Mucosa of descending colon (tissue), 3 donors: ENCODE measurements at regions not wholly inside any gene's neighbourhood (a gene's known extent, or its start where the extent isn't known, plus 50 kb on each side); places are given as distances from the start of the nearest gene placed in this dataset.

Experiments used
- ATAC-seq: fragments of 200-7000 bp; cut with Tn5 transposase; one replicate; pipeline ENCODE4 v1.9.1; 2020; ENCODE audit warnings: mild to moderate bottlenecking, moderate library complexity
- DNase-seq, 3 donors: peaks; one replicate each; pipeline ENCODE4 v3.0.0-alpha.2; 2020
- H3K36me3 ChIP-seq: fragments of 200-600 bp; one replicate; pipeline ENCODE4 v1.8.0; 2021; ENCODE audit warnings: low read depth, mild to moderate bottlenecking
- H3K4me1 ChIP-seq: fragments of 200-600 bp; one replicate; pipeline ENCODE4 v1.8.0; 2021; ENCODE audit warnings: low read depth, mild to moderate bottlenecking
- H3K4me3 ChIP-seq: fragments of 200-600 bp; one replicate; pipeline ENCODE4 v1.8.0; 2021; ENCODE audit warnings: mild to moderate bottlenecking
- H3K9me3 ChIP-seq: fragments of 200-600 bp; one replicate; pipeline ENCODE4 v1.8.0; 2021; ENCODE audit warnings: mild to moderate bottlenecking
- CTCF ChIP-seq: fragments of 200-600 bp; IDR thresholded peaks from one replicate; pipeline ENCODE4 v1.8.0; 2022; ENCODE audit warnings: antibody characterized with exemption, mild to moderate bottlenecking
- intact Hi-C, 2 donors: fragments of 100-400 bp; cut with DNase I in 1 of 2; cut with micrococcal nuclease in 1 of 2; formaldehyde crosslinking; loops; one replicate each; pipeline versions ENCODE4 v1.11.0 to v1.11.1; 2022; cut with DNase I, micrococcal nuclease
- donor health status: DM: no; HTN: no; CAD: no; lungs with moderate emphysema.
- donor health status: DM: no; HTN: no; CAD: no.
- donor health status: DM: no; HTN: yes; CAD: no.

DNA sequence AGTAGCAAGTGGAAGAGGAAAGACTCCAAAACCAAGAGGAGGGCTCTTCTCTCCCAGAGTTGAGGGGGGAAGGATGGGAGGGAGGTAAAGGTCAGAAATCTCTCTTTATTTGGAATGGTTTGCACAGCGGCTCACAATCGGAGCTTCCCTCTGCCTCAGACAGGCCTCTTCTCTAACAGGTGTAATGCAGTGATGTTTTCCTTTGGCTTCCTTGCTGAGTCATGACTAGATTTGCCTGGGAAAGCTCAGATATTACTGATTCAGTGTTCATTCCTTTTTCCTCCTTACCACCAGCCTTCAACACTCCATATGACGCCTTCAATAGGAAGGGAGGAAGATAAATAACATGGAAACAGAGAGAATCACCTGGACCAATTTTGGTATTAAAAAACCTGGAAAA is 136.6 kb downstream of the RNF152 start:
- Histone ChIP-seq H3K9me3 (no peaks in the 10 kb centered on the region), H3K36me3 (no peaks in the 10 kb centered on the region), H3K4me1 (peaks cover 9% of the 10 kb centered on the region), H3K4me3 (no peak overlapping the region)
- no peak for TF ChIP-seq CTCF
- intact Hi-C loops = no loop called here
- ATAC-seq (no peak), DNase-seq (no peak)

GRCh38 chr18:61755555-61755954 is 137.3 kb downstream of the RNF152 start:
- ATAC-seq = no peak
- TF ChIP-seq CTCF = no peak
- H3K4me1 ChIP-seq = peaks cover 9% of the 10 kb centered on the region
- no peak overlapping the region for H3K4me3 ChIP-seq
- H3K9me3 ChIP-seq = no peaks in the 10 kb centered on the region
- no peaks in the 10 kb centered on the region for H3K36me3 ChIP-seq
- no peak for DNase-seq
- intact Hi-C loops = no loop called here

- no peaks in the 10 kb centered on the region for H3K9me3 ChIP-seq
- no peaks in the 10 kb centered on the region for H3K36me3 ChIP-seq
- peaks cover 9% of the 10 kb centered on the region for H3K4me1 ChIP-seq
- no peak overlapping the region for H3K4me3 ChIP-seq
- intact Hi-C loops = no loop called here
- no peak for TF ChIP-seq CTCF
- ATAC-seq (peak; percentile 33), DNase-seq (no peak)
Measured at GRCh38 chr18:61754039-61754583, 138.7 kb downstream of the RNF152 start.

DNA sequence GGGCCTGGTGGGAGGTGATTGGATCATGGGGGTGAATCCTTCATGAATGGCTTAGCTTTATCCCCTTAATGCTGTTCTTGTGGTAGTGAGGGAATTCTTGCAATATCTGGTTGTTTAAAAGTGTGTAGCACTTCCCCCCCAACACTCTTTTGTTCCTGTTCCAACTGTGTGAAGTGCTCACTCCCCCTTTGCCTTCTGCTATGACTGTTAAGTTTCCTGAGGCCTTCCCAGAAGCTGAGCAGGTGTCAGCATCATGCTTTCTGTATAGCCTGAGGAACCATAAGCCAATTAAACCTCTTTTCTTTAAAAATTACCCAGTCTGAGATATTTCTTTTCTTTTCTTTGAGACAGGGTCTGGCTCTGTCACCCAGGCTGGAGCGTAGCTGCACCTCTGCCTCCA is 139.4 kb downstream of the RNF152 start:
- ATAC-seq (no peak), DNase-seq (no peak)
- H3K36me3 ChIP-seq = no peaks in the 10 kb centered on the region
- H3K4me1 ChIP-seq = peaks cover 9% of the 10 kb centered on the region
- no peak for TF ChIP-seq CTCF
- no peaks in the 10 kb centered on the region for H3K9me3 ChIP-seq
- intact Hi-C loops = no loop called here
- no peak overlapping the region for H3K4me3 ChIP-seq

DNA sequence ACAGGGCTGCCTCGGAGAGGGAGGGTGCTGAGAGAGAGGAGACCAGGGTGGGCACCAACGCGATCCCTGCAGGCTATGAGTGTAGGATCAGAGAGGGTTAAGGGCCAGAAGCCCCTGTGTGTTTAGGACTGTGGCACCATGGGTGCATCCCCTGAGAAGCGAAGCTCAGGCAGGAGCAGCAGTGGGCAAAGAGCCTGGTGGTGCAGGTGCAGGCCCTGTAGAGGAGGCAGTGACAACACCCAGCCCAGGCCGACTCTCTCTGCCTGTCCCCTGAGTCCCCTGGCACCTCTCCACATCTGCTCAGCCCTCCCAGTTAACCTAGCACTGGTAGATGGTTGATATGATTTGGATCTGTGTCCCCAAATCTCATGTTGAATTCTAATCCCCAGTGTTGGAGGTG is 139.8 kb downstream of the RNF152 start:
- Histone ChIP-seq H3K36me3 (no peaks in the 10 kb centered on the region), H3K4me1 (peaks cover 9% of the 10 kb centered on the region), H3K4me3 (no peak overlapping the region), H3K9me3 (no peaks in the 10 kb centered on the region)
- DNase-seq (no peak), ATAC-seq (no peak)
- intact Hi-C loops = no loop called here
- TF ChIP-seq CTCF = no peak
